ENCODE measurements at regions not wholly inside any gene's neighbourhood (a gene's known extent, or its start where the extent isn't known, plus 50 kb on each side); places are given as distances from the start of the nearest gene placed in this dataset.

DNA sequence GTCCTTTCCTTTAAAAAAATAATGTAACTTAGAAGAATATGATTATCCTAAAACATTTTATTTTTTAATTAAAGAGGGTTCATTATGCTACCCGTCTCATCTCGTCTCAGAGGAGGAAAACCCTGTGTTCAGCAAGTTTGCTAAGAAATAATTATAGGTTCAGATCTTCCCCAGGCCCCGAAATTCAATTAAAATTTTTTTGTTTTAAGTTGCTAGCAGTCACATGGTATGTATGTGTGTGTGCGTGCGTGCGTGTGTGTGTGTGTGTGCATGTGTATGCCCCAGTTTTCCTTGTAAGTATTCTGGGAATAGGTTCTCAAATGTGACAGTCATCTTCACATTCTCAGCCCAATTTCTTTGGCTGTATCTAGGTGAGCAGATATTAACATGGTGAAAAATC, 86.6 kb upstream of the HOXC13 start:
- H3K27me3 ChIP-seq, result no peaks in the 10 kb centered on the region
- H3K9me3 ChIP-seq, result no peaks in the 10 kb centered on the region
- no peak overlapping the region for H3K27ac ChIP-seq
- DNase-seq (no peak), ATAC-seq (ENCODE audit: low FRiP score in 2 of 2) (no peak)
- H3K36me3 ChIP-seq, result no peaks in the 10 kb centered on the region
- TF ChIP-seq POLR2A (IDR thresholded peaks at IDR 0.05) (no peak), CTCF (IDR thresholded peaks at IDR 0.05) (no peak), EP300 (IDR thresholded peaks at IDR 0.05) (no peak), POLR2AphosphoS5 (IDR thresholded peaks at IDR 0.05) (no peak)
- no peak overlapping the region for H3K4me3 ChIP-seq
- 84% methylated on average over 6 of the region's 6 CpGs for WGBS, 2 donors
- H3K4me1 ChIP-seq, result no peaks in the 10 kb centered on the region

DNA sequence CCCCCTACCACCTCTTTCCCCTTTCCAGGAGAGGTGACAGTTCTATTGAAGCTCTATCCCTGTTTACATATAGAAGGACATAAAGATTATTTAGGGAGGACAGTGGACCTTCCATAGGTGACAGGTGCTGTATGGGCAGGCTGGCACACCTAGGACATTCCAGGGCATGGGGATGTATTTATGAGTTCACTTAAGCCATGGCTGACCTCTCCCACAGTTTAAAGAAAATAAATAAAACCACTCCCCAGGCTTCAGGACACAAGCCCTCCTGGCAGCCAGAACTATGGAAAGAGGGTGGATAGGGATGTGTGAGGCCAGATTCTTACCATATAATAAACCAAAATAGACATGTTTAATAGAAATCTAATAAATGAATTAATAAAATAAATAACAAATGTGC, 85.6 kb upstream of the HOXC13 start:
- H3K4me1 ChIP-seq, result no peaks in the 10 kb centered on the region
- TF ChIP-seq POLR2AphosphoS5 (IDR thresholded peaks at IDR 0.05) (no peak), CTCF (IDR thresholded peaks at IDR 0.05) (no peak), POLR2A (IDR thresholded peaks at IDR 0.05) (no peak), EP300 (IDR thresholded peaks at IDR 0.05) (no peak)
- no peaks in the 10 kb centered on the region for H3K36me3 ChIP-seq
- no peak for ATAC-seq (ENCODE audit: low FRiP score in 2 of 2)
- no peaks in the 10 kb centered on the region for H3K9me3 ChIP-seq
- no peaks in the 10 kb centered on the region for H3K27me3 ChIP-seq
- H3K4me3 ChIP-seq, result no peak overlapping the region
- DNase-seq, result no peak
- H3K27ac ChIP-seq, result no peak overlapping the region

DNA sequence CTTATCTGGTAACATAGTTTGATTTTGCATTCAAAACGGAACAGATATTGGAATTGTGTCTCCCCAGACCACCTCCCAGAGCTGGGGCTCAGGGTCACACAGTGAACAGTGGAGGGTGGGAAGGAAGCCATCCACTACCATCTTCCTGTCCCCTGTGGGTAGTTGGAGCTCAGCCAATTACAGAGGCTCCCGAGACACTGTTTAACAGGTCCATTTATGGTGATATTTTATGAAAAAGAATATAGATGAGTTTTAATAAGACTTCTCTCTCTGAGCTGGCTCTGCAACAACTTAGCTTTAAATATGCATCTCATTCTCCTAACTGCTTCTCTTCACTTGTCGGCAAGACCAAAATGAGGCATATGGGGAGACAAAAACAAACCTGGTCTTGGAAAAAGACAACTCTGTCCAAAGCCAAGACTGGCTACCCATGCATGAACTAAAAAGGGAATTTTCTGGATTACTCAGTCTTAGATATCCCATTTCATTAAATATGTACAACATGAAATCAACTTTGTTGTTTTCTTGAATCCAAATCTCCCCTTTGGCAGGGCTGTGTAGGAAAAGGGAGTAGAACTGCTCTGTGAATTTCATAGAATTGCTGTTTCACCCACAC, 83.8 kb upstream of the HOXC13 start:
- H3K36me3 ChIP-seq, result no peaks in the 10 kb centered on the region
- no peaks in the 10 kb centered on the region for H3K27me3 ChIP-seq
- no peak overlapping the region for H3K4me3 ChIP-seq
- peaks cover 0 to 3% (median 0%) of the 10 kb centered on the region in 4 donors for H3K9me3 ChIP-seq
- TF ChIP-seq POLR2A (IDR thresholded peaks at IDR 0.05), result no peak
- no peak for TF ChIP-seq POLR2AphosphoS5 (IDR thresholded peaks at IDR 0.05)
- no peak for TF ChIP-seq EP300 (IDR thresholded peaks at IDR 0.05)
- no peak for TF ChIP-seq CTCF (IDR thresholded peaks at IDR 0.05)
- no peaks in the 10 kb centered on the region for H3K4me1 ChIP-seq
- ATAC-seq (ENCODE audit: low FRiP score in 2 of 2), result no peak
- no peak overlapping the region for H3K27ac ChIP-seq
- WGBS, 2 donors, result 48 to 59% methylated on average over 3 of the region's 3 CpGs
- DNase-seq, result no peak

DNA sequence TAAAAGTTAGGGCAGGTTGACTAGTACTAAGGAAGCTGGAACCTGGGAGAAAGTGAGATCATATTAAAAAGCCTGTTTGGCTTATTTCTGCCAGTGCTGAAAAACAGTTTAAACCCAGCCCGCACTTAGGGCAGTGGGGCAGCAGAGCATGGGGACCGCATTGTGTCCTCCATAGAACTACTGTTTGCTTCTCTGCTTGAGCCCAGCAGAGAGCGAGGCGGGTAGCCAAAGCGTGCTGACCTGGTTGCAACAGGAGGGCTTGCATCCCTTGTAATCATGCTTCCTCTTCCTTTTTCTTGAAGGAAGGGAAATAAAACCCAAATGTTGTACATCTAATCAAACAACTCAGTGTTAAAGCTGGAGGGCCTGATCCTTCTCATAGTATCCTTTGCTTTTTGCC, 82.5 kb upstream of the HOXC13 start:
- no peak for ATAC-seq (ENCODE audit: low FRiP score in 2 of 2)
- no peaks in the 10 kb centered on the region for H3K27me3 ChIP-seq

More for the DNA sequence above, 82.5 kb upstream of the HOXC13 start:
- Histone ChIP-seq H3K4me3 (no peak overlapping the region), H3K9me3 (peaks cover 0 to 3% (median 0%) of the 10 kb centered on the region in 4 donors), H3K36me3 (no peaks in the 10 kb centered on the region), H3K4me1 (no peaks in the 10 kb centered on the region), H3K27ac (no peak overlapping the region)
- WGBS, 2 donors, result 80 to 81% methylated on average over 5 of the region's 5 CpGs
- no peak for DNase-seq
- TF ChIP-seq EP300 (IDR thresholded peaks at IDR 0.05) (no peak), POLR2A (IDR thresholded peaks at IDR 0.05) (no peak), POLR2AphosphoS5 (IDR thresholded peaks at IDR 0.05) (no peak), CTCF (IDR thresholded peaks at IDR 0.05) (no peak)
